Hepatocyte (in vitro differentiated cells): ENCODE measurements at regions not wholly inside any gene's neighbourhood (a gene's known extent, or its start where the extent isn't known, plus 50 kb on each side); places are given as distances from the start of the nearest gene placed in this dataset.

Experiments
- CTCF ChIP-seq: fragments of 200-600 bp; sonication (generic); IDR thresholded peaks from 2 replicates; pipeline ENCODE4 v1.5.1; 2016; ENCODE audit warnings: antibody characterized with exemption, mild to moderate bottlenecking; ENCODE audit not compliant: poor library complexity
- EZH2 ChIP-seq: fragments of 200-600 bp; sonication (generic); IDR thresholded peaks from 2 replicates; pipeline ENCODE4 v1.6.1; 2016; ENCODE audit warnings: antibody characterized with exemption, mild to moderate bottlenecking, borderline replicate concordance
- EZH2phosphoT487 ChIP-seq: fragments of 200-600 bp; sonication (generic); IDR thresholded peaks from one replicate; pipeline ENCODE4 v1.6.1; 2018; ENCODE audit warnings: antibody characterized with exemption, mild to moderate bottlenecking, low read depth, moderate library complexity; ENCODE audit not compliant: unreplicated experiment, severe bottlenecking

GRCh38 chr12:16119618-16120415 lies 157.7 kb downstream of the SLC15A5 start:
- no peak for TF ChIP-seq CTCF
- TF ChIP-seq EZH2phosphoT487 = no peak
- no peak for TF ChIP-seq EZH2
